HCT116 (cell line): ENCODE measurements at regions not wholly inside any gene's neighbourhood (a gene's known extent, or its start where the extent isn't known, plus 50 kb on each side); places are given as distances from the start of the nearest gene placed in this dataset.

Experiments
- ATAC-seq: fragments of 200-7000 bp; cut with Tn5 transposase; 2 replicates; pipeline ENCODE4 v1.9.1; 2020; ENCODE audit warnings: mild to moderate bottlenecking, moderate library complexity
- BruUV-seq: library from RNA; stranded (reverse); fragments of 400-500 nt; replicated peaks from 2 replicates; lab custom pipeline; 2021; lab: Mats Ljungman, UMichigan
- CTCF ChIA-PET: fragments of 300-600 bp; sonication (Branson Sonifier 250); formaldehyde crosslinking; loops from one replicate; lab custom pipeline; 2021; ENCODE audit warnings: antibody characterized with exemption; lab: Charles Lee
- POLR2A ChIA-PET: fragments of 300-600, 350-600 bp; sonication (Branson Sonifier 250); formaldehyde crosslinking; loops from one replicate; lab custom pipeline; 2021; ENCODE audit warnings: antibody characterized with exemption; lab: Charles Lee
- RAD21 ChIA-PET, 2 experiments: fragments of 300-600 bp; sonication (Branson Sonifier 250); formaldehyde crosslinking; loops; one replicate each; lab custom pipeline; 2023; ENCODE audit warnings: low total read pairs in 2 of 2; ENCODE audit not compliant: uncharacterized antibody in 2 of 2, unreplicated experiment in 2 of 2, low non-redundant PET in 1 of 2; lab: Charles Lee
- DNase-seq: peaks from one replicate; pipeline ENCODE4 v3.0.0-alpha.2; 2010; ENCODE audit warnings: low read depth, low spot score
- H2AFZ ChIP-seq: fragments of 200-600 bp; shearing (Covaris generic), sonication (generic); 2 replicates; pipeline ENCODE4 v1.6.1; 2017; ENCODE audit warnings: low read depth, mixed run types, mixed read lengths, antibody characterized with exemption, low read length; ENCODE audit not compliant: poor library complexity, severe bottlenecking
- H3K27ac ChIP-seq: 2 replicates; pipeline ENCODE4 v1.5.1; 2012; ENCODE audit warnings: low read depth, low read length
- H3K27me3 ChIP-seq: fragments of 200-600 bp; sonication (generic); 2 replicates; pipeline ENCODE4 v1.6.1; 2016; ENCODE audit warnings: mixed run types, low read length, mixed read lengths; ENCODE audit not compliant: insufficient read depth
- H3K36me3 ChIP-seq, 2 experiments: fragments of 200-500 bp in 1 of 2; fragments of 200-600 bp in 1 of 2; sonication (Bioruptor generic) in 1 of 2; sonication (generic) in 1 of 2; 2 replicates each; pipeline versions ENCODE4 v1.5.1 to v1.6.1; 2014 to 2016; ENCODE audit warnings: low read length in 2 of 2, inconsistent platforms in 1 of 2, mixed read lengths in 1 of 2, mixed run types in 1 of 2; ENCODE audit not compliant: insufficient read depth in 2 of 2, control insufficient read depth in 1 of 2
- H3K4me1 ChIP-seq, 2 experiments: fragments of 200-600 bp in 1 of 2; sonication (generic) in 1 of 2; 2 replicates each; pipeline versions ENCODE4 v1.5.1 to v1.6.1; 2012 to 2017; ENCODE audit warnings: low read length in 2 of 2, inconsistent platforms in 1 of 2, mild to moderate bottlenecking in 1 of 2, mixed read lengths in 1 of 2, mixed run types in 1 of 2, moderate library complexity in 1 of 2; ENCODE audit not compliant: insufficient read depth in 2 of 2, control insufficient read depth in 1 of 2
- H3K4me2 ChIP-seq: fragments of 200-600 bp; sonication (generic); 2 replicates; pipeline ENCODE4 v1.6.1; 2017; ENCODE audit warnings: mixed run types, low read length, mixed read lengths
- H3K4me3 ChIP-seq, 2 experiments: fragments of 200-600 bp in 1 of 2; sonication (generic) in 1 of 2; replicated peaks in 1 of 2; 2 replicates each; pipeline ENCODE4 v1.5.1; 2011 to 2016; ENCODE audit warnings: low read length in 2 of 2, control low read depth in 1 of 2, low read depth in 1 of 2, mild to moderate bottlenecking in 1 of 2, mixed read lengths in 1 of 2, mixed run types in 1 of 2
- H3K79me2 ChIP-seq: fragments of 200-600 bp; sonication (generic); 2 replicates; pipeline ENCODE4 v1.6.1; 2017; ENCODE audit warnings: mild to moderate bottlenecking, mixed run types, low read length, moderate library complexity, mixed read lengths; ENCODE audit not compliant: insufficient read depth
- H3K9ac ChIP-seq: fragments of 200-600 bp; sonication (generic); 2 replicates; pipeline ENCODE4 v1.6.1; 2016; ENCODE audit warnings: low read length, mixed read lengths
- H3K9me2 ChIP-seq: fragments of 200-600 bp; sonication (generic), shearing (Covaris generic); 2 replicates; pipeline ENCODE4 v1.6.1; 2017; ENCODE audit warnings: mixed run types, mild to moderate bottlenecking, moderate library complexity; ENCODE audit not compliant: insufficient read depth
- H3K9me3 ChIP-seq, 2 experiments: fragments of 200-500 bp in 1 of 2; fragments of 200-600 bp in 1 of 2; sonication (Bioruptor generic) in 1 of 2; sonication (generic) in 1 of 2; 2 replicates each; pipeline ENCODE4 v1.6.1; 2014 to 2017; ENCODE audit warnings: low read length in 2 of 2, mixed read lengths in 2 of 2, inconsistent platforms in 1 of 2, low read depth in 1 of 2, mild to moderate bottlenecking in 1 of 2, mixed run types in 1 of 2, moderate library complexity in 1 of 2; ENCODE audit not compliant: control insufficient read depth in 1 of 2, insufficient read depth in 1 of 2
- H4K20me1 ChIP-seq: fragments of 200-600 bp; sonication (generic), shearing (Covaris generic); 2 replicates; pipeline ENCODE4 v1.6.1; 2017; ENCODE audit warnings: mixed run types, mild to moderate bottlenecking, moderate library complexity; ENCODE audit not compliant: insufficient read depth
- CEBPB ChIP-seq: IDR thresholded peaks from 2 replicates; pipeline ENCODE4 v1.6.1; 2012; ENCODE audit warnings: low read depth
- EGR1 ChIP-seq: IDR thresholded peaks from 2 replicates; pipeline ENCODE4 v1.6.1; 2012; ENCODE audit warnings: low read depth
- ELF1 ChIP-seq: IDR thresholded peaks from 2 replicates; pipeline ENCODE4 v1.6.1; 2012; ENCODE audit warnings: low read depth, borderline replicate concordance
- EZH2 ChIP-seq: fragments of 200-600 bp; sonication (generic); IDR thresholded peaks from 2 replicates; pipeline ENCODE4 v1.6.1; 2017; ENCODE audit warnings: antibody characterized with exemption, mixed run types
- FOSL1 ChIP-seq: IDR thresholded peaks from 2 replicates; pipeline ENCODE4 v1.6.1; 2012; ENCODE audit warnings: low read depth
- RAD21 ChIP-seq: IDR thresholded peaks from 2 replicates; pipeline ENCODE4 v1.6.1; 2012; ENCODE audit warnings: low read depth, mild to moderate bottlenecking
- SRF ChIP-seq: IDR thresholded peaks from 2 replicates; pipeline ENCODE4 v1.6.1; 2012; ENCODE audit warnings: low read depth
- YY1 ChIP-seq: IDR thresholded peaks from 2 replicates; pipeline ENCODE4 v1.6.1; 2011; ENCODE audit warnings: low read length, low read depth, moderate library complexity, mild to moderate bottlenecking; ENCODE audit not compliant: insufficient replicate concordance; ENCODE audit errors: extremely low read depth
- ZNF274 ChIP-seq: fragments of 200-500 bp; sonication (Bioruptor generic); IDR thresholded peaks from 2 replicates; pipeline ENCODE4 v1.6.1; 2014; ENCODE audit warnings: mild to moderate bottlenecking, low read depth, low read length, inconsistent platforms
- intact Hi-C: fragments of 100-400 bp; cut with micrococcal nuclease; formaldehyde crosslinking; loops from 2 replicates; pipeline ENCODE4 v1.10.0; 2022
- TF ChIP-seq, protein P1 (sequence below): IDR thresholded peaks from 2 replicates; pipeline ENCODE4 v1.6.1; 2012
- TF ChIP-seq, protein P2 (sequence below), 3 experiments: fragments of 200-600 bp in 1 of 3; sonication (generic) in 1 of 3; IDR thresholded peaks in 2 of 3; conservative IDR thresholded peaks in 1 of 3; 2 replicates each; pipeline ENCODE4 v1.5.1; 2012 to 2017; ENCODE audit warnings: low read depth in 2 of 3, low read length in 2 of 3, antibody characterized with exemption in 1 of 3, borderline replicate concordance in 1 of 3, control low read depth in 1 of 3, mild to moderate bottlenecking in 1 of 3, mixed read lengths in 1 of 3, mixed run types in 1 of 3, moderate library complexity in 1 of 3; ENCODE audit not compliant: insufficient read depth in 1 of 3
- TF ChIP-seq, protein P3 (sequence below): IDR thresholded peaks from 2 replicates; pipeline ENCODE4 v1.6.1; 2012

DNA sequence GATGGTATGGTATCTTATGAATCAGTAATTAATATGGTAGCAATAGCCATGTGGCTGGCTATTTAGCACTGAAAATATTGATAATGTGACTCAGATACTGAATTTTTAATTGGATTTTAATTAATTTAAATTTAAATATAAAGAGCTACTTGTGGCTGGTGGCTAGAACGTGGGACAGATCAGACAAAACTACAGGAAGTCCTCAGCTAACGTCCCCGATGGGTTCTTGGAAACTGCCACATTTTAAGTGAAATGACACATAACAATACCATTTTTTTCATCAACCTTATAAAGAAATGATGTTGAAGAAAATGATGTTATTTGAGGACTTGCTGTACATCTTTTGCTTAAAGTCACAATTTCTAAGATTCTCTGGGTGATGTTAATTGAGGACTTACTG lies 138.1 kb upstream of the FLRT2 start:
- ChIA-PET POLR2A (no interaction called here), CTCF (no interaction called here), RAD21 (no interaction called here)
- no peak for TF ChIP-seq CEBPB
- no peak for TF ChIP-seq ELF1
- TF ChIP-seq, protein P1, sequence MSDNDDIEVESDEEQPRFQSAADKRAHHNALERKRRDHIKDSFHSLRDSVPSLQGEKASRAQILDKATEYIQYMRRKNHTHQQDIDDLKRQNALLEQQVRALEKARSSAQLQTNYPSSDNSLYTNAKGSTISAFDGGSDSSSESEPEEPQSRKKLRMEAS, result no peak
- no peak for TF ChIP-seq EGR1
- TF ChIP-seq SRF, result no peak
- TF ChIP-seq, protein P2, sequence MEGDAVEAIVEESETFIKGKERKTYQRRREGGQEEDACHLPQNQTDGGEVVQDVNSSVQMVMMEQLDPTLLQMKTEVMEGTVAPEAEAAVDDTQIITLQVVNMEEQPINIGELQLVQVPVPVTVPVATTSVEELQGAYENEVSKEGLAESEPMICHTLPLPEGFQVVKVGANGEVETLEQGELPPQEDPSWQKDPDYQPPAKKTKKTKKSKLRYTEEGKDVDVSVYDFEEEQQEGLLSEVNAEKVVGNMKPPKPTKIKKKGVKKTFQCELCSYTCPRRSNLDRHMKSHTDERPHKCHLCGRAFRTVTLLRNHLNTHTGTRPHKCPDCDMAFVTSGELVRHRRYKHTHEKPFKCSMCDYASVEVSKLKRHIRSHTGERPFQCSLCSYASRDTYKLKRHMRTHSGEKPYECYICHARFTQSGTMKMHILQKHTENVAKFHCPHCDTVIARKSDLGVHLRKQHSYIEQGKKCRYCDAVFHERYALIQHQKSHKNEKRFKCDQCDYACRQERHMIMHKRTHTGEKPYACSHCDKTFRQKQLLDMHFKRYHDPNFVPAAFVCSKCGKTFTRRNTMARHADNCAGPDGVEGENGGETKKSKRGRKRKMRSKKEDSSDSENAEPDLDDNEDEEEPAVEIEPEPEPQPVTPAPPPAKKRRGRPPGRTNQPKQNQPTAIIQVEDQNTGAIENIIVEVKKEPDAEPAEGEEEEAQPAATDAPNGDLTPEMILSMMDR (IDR thresholded peaks at IDR 0.05 in 2 of 3, conservative IDR thresholded peaks at IDR 0.05 in 1 of 3; ENCODE audit: borderline replicate concordance in 1 of 3, insufficient read depth in 1 of 3, low read depth in 2 of 3, low read length in 2 of 3), result no peak
- no peak for TF ChIP-seq EZH2
- no peaks in the 10 kb centered on the region for H3K4me1 ChIP-seq
- no peak overlapping the region for H3K4me3 ChIP-seq
- H3K27ac ChIP-seq, result no peak overlapping the region
- intact Hi-C loops, result no loop called here
- no peak overlapping the region for H3K9ac ChIP-seq
- H3K9me2 ChIP-seq, result no peaks in the 10 kb centered on the region
- H3K27me3 ChIP-seq, result no peaks in the 10 kb centered on the region
- H2AFZ ChIP-seq, result no peak overlapping the region
- no TSS peak for BruUV-seq
- H3K9me3 ChIP-seq, result peaks cover 11 to 19% of the 10 kb centered on the region in 2 experiments; a peak in 2 of 4 replicates
- no peak overlapping the region for H3K4me2 ChIP-seq
- H3K79me2 ChIP-seq, result no peaks in the 10 kb centered on the region
- no peaks in the 10 kb centered on the region for H3K36me3 ChIP-seq
- ATAC-seq (no peak), DNase-seq (no peak)
- H4K20me1 ChIP-seq, result no peaks in the 10 kb centered on the region

DNA sequence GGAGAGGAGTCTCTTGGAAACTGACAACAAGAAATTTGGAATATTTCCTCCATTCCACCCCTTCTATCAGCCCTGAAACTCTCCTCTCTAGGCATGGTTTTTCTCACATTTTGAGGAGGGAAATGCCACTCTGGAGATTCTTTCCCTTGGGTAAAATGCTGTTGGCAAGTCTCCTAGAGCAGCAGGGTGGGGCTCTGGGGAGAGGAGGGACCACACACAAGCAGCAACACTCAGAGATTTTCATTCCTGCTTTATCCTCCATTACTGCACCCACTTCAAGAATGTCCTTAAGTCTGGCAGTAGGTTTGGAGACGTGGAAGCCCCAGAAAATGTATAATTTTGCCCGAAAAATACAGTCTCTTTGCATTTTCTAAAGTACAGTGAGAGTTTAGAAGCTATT lies 130.8 kb upstream of the FLRT2 start:
- intact Hi-C loops, result no loop called here
- H3K9ac ChIP-seq, result no peak overlapping the region
- no peaks in the 10 kb centered on the region for H3K79me2 ChIP-seq
- no peak for ATAC-seq
- ChIA-PET RAD21 (no interaction called here), CTCF (no interaction called here), POLR2A (no interaction called here)
- BruUV-seq, result no TSS peak
- H3K9me2 ChIP-seq, result no peaks in the 10 kb centered on the region
- peaks cover 5 to 24% of the 10 kb centered on the region in 2 experiments; a peak in 2 of 4 replicates for H3K9me3 ChIP-seq
- H4K20me1 ChIP-seq, result no peaks in the 10 kb centered on the region
- no peaks in the 10 kb centered on the region for H3K36me3 ChIP-seq
- no peak overlapping the region for H2AFZ ChIP-seq
- H3K27ac ChIP-seq, result no peak overlapping the region
- TF ChIP-seq, protein P3, sequence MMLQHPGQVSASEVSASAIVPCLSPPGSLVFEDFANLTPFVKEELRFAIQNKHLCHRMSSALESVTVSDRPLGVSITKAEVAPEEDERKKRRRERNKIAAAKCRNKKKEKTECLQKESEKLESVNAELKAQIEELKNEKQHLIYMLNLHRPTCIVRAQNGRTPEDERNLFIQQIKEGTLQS, result no peak
- no peak for TF ChIP-seq EGR1
- no peak for TF ChIP-seq RAD21
- no peak for TF ChIP-seq ZNF274
- TF ChIP-seq YY1, result no peak
- no peak for TF ChIP-seq FOSL1
- no peaks in the 10 kb centered on the region for H3K27me3 ChIP-seq
- no peaks in the 10 kb centered on the region for H3K4me1 ChIP-seq
- no peak overlapping the region for H3K4me2 ChIP-seq
- no peak for DNase-seq
- H3K4me3 ChIP-seq, result no peak overlapping the region
